ENCODE measurements at regions not wholly inside any gene's neighbourhood (a gene's known extent, or its start where the extent isn't known, plus 50 kb on each side); places are given as distances from the start of the nearest gene placed in this dataset.
A peak's percentile ranks its signal among the peaks of the same experiment; 100 is the strongest.

DNA sequence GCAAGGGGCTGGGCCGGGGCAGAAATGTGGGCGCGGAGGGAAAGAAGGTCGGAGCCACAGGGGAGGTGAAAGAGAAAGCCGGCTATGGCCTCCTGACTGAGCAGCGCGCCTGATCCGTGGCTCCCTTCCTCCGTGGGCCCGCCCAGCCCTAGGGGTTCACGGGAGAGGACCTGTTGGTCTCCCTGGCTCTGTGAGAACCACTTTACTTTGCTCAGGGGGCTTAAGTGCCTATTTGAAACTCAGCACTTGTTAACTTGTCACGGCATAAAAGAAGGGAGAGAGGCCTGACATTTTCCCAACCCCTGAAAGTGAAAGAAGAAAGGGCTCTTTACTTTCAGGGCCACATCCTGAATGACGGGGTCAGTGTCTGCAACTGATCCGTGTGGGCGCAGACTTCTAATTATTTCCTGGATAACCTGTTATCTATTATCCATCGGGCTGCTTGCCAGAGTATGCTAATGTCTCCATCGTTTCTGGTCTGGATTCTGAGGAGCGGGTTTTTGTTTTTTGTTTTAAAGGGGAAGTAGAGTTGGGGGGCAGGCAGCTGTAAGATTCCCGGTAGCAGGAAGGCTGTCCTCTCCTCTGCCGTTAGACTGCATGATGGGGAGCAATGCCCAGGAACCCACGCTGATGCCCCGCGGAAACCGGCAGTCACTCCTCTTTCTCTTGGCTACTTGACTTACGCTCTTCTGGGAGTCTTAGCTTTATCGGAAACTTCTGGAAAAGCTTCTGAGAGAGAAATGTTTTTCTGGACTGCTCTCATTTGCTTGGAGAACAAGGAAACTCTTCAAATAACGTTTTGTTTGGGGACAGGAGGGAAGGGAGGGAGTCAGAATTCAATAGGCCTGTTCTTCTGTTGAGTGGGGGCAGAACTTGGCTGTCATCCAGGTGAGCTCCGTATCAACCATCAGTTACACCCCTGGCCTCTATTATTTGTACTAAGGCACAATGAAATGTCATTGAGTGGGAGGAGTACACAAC, 127.7 kb upstream of the MAX start (continued):
- TF ChIP-seq MTA3 (CRISPR knock-in tag; IDR thresholded peaks at IDR 0.05), result no peak
- TF ChIP-seq, protein P1, sequence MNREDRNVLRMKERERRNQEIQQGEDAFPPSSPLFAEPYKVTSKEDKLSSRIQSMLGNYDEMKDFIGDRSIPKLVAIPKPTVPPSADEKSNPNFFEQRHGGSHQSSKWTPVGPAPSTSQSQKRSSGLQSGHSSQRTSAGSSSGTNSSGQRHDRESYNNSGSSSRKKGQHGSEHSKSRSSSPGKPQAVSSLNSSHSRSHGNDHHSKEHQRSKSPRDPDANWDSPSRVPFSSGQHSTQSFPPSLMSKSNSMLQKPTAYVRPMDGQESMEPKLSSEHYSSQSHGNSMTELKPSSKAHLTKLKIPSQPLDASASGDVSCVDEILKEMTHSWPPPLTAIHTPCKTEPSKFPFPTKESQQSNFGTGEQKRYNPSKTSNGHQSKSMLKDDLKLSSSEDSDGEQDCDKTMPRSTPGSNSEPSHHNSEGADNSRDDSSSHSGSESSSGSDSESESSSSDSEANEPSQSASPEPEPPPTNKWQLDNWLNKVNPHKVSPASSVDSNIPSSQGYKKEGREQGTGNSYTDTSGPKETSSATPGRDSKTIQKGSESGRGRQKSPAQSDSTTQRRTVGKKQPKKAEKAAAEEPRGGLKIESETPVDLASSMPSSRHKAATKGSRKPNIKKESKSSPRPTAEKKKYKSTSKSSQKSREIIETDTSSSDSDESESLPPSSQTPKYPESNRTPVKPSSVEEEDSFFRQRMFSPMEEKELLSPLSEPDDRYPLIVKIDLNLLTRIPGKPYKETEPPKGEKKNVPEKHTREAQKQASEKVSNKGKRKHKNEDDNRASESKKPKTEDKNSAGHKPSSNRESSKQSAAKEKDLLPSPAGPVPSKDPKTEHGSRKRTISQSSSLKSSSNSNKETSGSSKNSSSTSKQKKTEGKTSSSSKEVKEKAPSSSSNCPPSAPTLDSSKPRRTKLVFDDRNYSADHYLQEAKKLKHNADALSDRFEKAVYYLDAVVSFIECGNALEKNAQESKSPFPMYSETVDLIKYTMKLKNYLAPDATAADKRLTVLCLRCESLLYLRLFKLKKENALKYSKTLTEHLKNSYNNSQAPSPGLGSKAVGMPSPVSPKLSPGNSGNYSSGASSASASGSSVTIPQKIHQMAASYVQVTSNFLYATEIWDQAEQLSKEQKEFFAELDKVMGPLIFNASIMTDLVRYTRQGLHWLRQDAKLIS (CRISPR knock-in tag; IDR thresholded peaks at IDR 0.05), result no peak
- no peak for TF ChIP-seq MATR3 (CRISPR knock-in tag; IDR thresholded peaks at IDR 0.05)
- TF ChIP-seq RXRB (CRISPR knock-in tag; IDR thresholded peaks at IDR 0.05; ENCODE audit: borderline replicate concordance), result no peak
- no peak for TF ChIP-seq ZEB1 (IDR thresholded peaks at IDR 0.05; ENCODE audit: insufficient replicate concordance, low read depth)
- TF ChIP-seq KDM2A (CRISPR knock-in tag; IDR thresholded peaks at IDR 0.05; ENCODE audit: borderline replicate concordance, low read depth), result peak; percentile 25; the same call in 1 of the 2 replicates
- TF ChIP-seq ZNF766 (CRISPR knock-in tag; IDR thresholded peaks at IDR 0.05; ENCODE audit: borderline replicate concordance), result no peak
- TF ChIP-seq SUZ12 (IDR thresholded peaks at IDR 0.05; ENCODE audit: low read depth, low read length), result no peak
- no peak for TF ChIP-seq ARID2 (CRISPR knock-in tag; IDR thresholded peaks at IDR 0.05; ENCODE audit: borderline replicate concordance)
- TF ChIP-seq ATM (IDR thresholded peaks at IDR 0.05; ENCODE audit: borderline replicate concordance), result no peak
- no peak for TF ChIP-seq KAT2B (IDR thresholded peaks at IDR 0.05; ENCODE audit: borderline replicate concordance, low read depth, low read length)
- TF ChIP-seq ZNF382 (CRISPR knock-in tag; IDR thresholded peaks at IDR 0.05; ENCODE audit: borderline replicate concordance), result no peak
- no peak for TF ChIP-seq JUN (CRISPR knock-in tag; IDR thresholded peaks at IDR 0.05)
- TF ChIP-seq, protein P2, sequence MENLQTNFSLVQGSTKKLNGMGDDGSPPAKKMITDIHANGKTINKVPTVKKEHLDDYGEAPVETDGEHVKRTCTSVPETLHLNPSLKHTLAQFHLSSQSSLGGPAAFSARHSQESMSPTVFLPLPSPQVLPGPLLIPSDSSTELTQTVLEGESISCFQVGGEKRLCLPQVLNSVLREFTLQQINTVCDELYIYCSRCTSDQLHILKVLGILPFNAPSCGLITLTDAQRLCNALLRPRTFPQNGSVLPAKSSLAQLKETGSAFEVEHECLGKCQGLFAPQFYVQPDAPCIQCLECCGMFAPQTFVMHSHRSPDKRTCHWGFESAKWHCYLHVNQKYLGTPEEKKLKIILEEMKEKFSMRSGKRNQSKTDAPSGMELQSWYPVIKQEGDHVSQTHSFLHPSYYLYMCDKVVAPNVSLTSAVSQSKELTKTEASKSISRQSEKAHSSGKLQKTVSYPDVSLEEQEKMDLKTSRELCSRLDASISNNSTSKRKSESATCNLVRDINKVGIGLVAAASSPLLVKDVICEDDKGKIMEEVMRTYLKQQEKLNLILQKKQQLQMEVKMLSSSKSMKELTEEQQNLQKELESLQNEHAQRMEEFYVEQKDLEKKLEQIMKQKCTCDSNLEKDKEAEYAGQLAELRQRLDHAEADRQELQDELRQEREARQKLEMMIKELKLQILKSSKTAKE (CRISPR knock-in tag; IDR thresholded peaks at IDR 0.05; ENCODE audit: borderline replicate concordance), result no peak
- TF ChIP-seq, protein P3, sequence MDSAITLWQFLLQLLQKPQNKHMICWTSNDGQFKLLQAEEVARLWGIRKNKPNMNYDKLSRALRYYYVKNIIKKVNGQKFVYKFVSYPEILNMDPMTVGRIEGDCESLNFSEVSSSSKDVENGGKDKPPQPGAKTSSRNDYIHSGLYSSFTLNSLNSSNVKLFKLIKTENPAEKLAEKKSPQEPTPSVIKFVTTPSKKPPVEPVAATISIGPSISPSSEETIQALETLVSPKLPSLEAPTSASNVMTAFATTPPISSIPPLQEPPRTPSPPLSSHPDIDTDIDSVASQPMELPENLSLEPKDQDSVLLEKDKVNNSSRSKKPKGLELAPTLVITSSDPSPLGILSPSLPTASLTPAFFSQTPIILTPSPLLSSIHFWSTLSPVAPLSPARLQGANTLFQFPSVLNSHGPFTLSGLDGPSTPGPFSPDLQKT (CRISPR knock-in tag; IDR thresholded peaks at IDR 0.05; ENCODE audit: borderline replicate concordance), result no peak
- TF ChIP-seq NFE2L2 (IDR thresholded peaks at IDR 0.05; ENCODE audit: low read length), result no peak
- no peak for TF ChIP-seq CHD4 (IDR thresholded peaks at IDR 0.05; ENCODE audit: borderline replicate concordance, low read length)
- TF ChIP-seq, protein P4, sequence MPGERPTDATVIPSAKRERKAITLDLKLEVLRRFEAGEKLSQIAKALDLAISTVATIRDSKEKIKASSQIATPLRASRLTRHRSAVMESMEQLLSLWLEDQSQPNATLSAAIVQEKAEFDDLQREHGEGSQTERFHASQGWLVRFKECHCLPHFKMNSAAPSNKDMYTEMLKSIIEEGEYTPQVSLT (CRISPR knock-in tag; IDR thresholded peaks at IDR 0.05; ENCODE audit: borderline replicate concordance, low read depth), result no peak
- no peak for TF ChIP-seq SP1 (IDR thresholded peaks at IDR 0.05)
- no peak for TF ChIP-seq SP1 (CRISPR knock-in tag; IDR thresholded peaks at IDR 0.05)
